ENCODE measurements at regions not wholly inside any gene's neighbourhood (a gene's known extent, or its start where the extent isn't known, plus 50 kb on each side); places are given as distances from the start of the nearest gene placed in this dataset.

DNA sequence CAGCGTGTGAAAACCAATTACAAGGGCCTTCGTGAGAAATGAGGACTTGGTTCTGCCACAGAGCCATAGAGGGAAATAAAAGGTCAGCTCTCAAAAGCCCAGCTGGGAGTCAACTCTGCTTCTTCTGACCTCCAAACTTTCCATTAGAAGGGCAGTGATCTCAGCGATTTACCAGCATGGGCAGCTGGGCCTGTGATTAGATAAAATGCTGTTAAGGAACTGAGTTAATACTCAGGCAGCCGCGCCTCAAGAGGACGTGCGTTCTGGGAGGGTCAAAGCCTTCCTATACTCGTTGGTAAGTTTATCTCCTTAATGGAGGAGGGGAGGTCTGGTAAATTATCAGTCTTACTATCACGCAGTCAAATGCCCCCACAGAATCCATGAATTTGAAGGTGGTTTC, 480.2 kb upstream of the ERCC4 start:
- Histone ChIP-seq H3K36me3 (ENCODE audit: control insufficient read depth, insufficient read depth, low read length) (no peaks in the 10 kb centered on the region), H3K4me3 (ENCODE audit: low read depth, low read length) (no peak overlapping the region), H3K27me3 (ENCODE audit: control insufficient read depth, insufficient read depth, low read length) (no peaks in the 10 kb centered on the region)
- FAIRE-seq: no peak
- DNase-seq (ENCODE audit: low read depth): no peak
- TF ChIP-seq, protein P1, sequence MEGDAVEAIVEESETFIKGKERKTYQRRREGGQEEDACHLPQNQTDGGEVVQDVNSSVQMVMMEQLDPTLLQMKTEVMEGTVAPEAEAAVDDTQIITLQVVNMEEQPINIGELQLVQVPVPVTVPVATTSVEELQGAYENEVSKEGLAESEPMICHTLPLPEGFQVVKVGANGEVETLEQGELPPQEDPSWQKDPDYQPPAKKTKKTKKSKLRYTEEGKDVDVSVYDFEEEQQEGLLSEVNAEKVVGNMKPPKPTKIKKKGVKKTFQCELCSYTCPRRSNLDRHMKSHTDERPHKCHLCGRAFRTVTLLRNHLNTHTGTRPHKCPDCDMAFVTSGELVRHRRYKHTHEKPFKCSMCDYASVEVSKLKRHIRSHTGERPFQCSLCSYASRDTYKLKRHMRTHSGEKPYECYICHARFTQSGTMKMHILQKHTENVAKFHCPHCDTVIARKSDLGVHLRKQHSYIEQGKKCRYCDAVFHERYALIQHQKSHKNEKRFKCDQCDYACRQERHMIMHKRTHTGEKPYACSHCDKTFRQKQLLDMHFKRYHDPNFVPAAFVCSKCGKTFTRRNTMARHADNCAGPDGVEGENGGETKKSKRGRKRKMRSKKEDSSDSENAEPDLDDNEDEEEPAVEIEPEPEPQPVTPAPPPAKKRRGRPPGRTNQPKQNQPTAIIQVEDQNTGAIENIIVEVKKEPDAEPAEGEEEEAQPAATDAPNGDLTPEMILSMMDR (IDR thresholded peaks at IDR 0.05; ENCODE audit: insufficient read depth, low read length, severe bottlenecking): no peak

DNA sequence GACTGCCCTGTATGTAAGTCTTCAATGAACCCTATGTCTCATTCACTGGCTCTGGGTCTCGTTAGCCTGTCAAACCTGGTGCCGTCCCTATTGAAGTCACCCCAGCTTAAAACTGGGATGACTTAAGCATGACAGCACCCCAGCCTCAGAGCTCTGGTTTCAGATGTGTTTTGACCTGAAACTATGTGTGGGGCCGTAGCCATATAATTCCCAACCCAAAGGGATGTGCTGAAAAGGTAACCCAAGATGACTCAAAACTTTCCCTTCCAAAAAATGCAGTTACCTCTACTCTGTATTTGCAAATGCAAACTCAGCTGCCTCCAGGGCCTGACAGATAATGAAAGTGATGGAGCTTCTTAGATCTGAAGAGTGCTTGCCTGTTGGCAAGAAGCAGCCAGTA, 478.3 kb upstream of the ERCC4 start:
- H3K27me3 ChIP-seq (ENCODE audit: control insufficient read depth, insufficient read depth, low read length): no peaks in the 10 kb centered on the region
- no peak overlapping the region for H3K4me3 ChIP-seq (ENCODE audit: low read depth, low read length)
- FAIRE-seq: no peak
- no peak for DNase-seq (ENCODE audit: low read depth)
- TF ChIP-seq, protein P1 (IDR thresholded peaks at IDR 0.05; ENCODE audit: insufficient read depth, low read length, severe bottlenecking): no peak
- H3K36me3 ChIP-seq (ENCODE audit: control insufficient read depth, insufficient read depth, low read length): no peaks in the 10 kb centered on the region

DNA sequence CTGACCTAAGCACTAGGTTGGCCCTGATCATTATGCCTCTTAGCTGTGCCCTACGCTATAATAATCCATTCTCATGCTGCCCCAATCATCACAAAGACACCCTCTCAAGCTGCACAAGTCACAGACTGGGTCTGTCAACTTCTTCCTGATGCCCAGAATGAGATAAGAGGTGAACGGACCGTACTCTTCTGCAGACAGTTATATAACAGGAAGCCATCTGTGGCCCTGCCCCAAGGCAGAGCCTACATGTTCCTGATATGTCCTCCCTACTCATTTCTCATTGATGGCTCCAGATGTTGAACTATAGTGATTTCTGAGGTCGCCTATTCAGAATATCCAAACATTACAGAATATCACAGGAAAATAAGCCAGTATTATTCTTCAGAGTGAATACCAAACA, 471.6 kb upstream of the ERCC4 start:
- no peaks in the 10 kb centered on the region for H3K36me3 ChIP-seq (ENCODE audit: control insufficient read depth, insufficient read depth, low read length)
- TF ChIP-seq, protein P1 (IDR thresholded peaks at IDR 0.05; ENCODE audit: insufficient read depth, low read length, severe bottlenecking): no peak
- no peak for DNase-seq (ENCODE audit: low read depth)
- no peaks in the 10 kb centered on the region for H3K27me3 ChIP-seq (ENCODE audit: control insufficient read depth, insufficient read depth, low read length)
- H3K4me3 ChIP-seq (ENCODE audit: low read depth, low read length): no peak overlapping the region
- FAIRE-seq: no peak

DNA sequence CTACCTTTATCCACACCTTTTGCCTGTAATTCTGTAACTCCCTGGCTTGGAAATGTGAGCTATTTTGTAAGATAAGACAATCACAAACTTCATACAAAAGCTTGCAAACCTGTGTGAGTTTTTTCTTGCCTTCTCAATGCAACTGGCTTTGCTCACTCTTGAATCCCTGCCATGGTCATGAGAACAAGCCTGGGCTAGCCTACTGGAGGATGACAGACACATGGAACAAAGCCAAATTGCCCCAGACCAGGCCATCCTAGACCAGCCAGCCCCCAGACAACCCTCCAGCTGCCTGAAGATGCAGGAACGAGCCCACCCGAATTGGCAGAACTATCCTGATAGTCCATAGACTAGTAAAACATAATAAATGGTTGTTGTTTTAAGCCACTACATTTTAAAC, 466.6 kb upstream of the ERCC4 start:
- Histone ChIP-seq H3K36me3 (ENCODE audit: control insufficient read depth, insufficient read depth, low read length) (no peaks in the 10 kb centered on the region), H3K4me3 (ENCODE audit: low read depth, low read length) (no peak overlapping the region), H3K27me3 (ENCODE audit: control insufficient read depth, insufficient read depth, low read length) (no peaks in the 10 kb centered on the region)
- FAIRE-seq (no peak), DNase-seq (ENCODE audit: low read depth) (peak; percentile 62)
- TF ChIP-seq, protein P1 (IDR thresholded peaks at IDR 0.05; ENCODE audit: insufficient read depth, low read length, severe bottlenecking): no peak

DNA sequence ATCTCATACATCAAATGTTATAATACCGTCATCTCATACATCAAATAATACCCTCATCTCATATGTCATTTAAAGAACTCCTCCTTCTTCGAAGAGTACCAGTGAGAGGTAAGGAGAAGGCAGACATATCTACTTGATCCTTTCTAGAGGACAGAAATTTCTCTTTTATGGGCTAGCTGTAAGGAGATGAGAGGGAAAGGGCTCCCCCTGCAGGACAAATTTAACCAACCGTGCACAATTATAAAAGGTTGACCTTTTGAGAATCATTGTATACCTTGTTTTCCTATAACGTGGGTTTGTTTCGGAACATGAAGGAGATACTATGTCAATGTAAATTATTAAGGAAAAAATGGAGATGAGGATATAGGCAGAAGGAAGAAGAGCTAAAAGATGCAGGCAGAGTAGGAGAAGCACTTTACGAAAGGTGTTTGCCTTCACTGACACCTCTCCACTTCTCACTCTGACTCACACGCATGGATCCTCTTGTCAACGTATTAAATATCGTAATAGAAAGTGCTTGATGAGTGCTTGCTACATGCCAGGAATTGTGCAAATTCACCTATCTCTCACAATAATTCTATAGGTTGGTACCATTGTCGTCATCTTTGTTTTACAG, 465.9 kb upstream of the ERCC4 start:
- TF ChIP-seq, protein P1 (IDR thresholded peaks at IDR 0.05; ENCODE audit: insufficient read depth, low read length, severe bottlenecking): peak; percentile 33
- FAIRE-seq (no peak), DNase-seq (ENCODE audit: low read depth) (peak; percentile 13)
- no peaks in the 10 kb centered on the region for H3K36me3 ChIP-seq (ENCODE audit: control insufficient read depth, insufficient read depth, low read length)
- no peak overlapping the region for H3K4me3 ChIP-seq (ENCODE audit: low read depth, low read length)
- H3K27me3 ChIP-seq (ENCODE audit: control insufficient read depth, insufficient read depth, low read length): no peaks in the 10 kb centered on the region

DNA sequence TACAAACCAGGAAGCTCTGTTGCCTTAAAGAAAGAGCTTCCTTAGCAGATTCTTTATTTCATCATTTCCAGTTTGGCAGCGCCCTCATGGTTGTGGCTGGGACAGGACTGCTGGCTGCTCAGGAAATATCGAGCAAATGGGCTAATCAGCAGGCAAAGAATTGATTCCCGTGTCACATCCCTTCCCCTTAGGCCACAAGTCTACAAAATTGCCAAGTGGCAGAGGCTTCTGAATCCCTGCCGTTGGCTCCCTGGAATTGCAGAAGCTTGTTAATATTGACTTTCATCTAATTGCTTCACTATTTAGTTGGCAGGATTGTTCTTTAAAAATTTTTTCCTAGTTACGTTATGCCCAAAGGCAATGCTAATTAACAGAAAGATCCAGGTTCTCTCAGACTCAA, 456.3 kb upstream of the ERCC4 start:
- TF ChIP-seq, protein P1 (IDR thresholded peaks at IDR 0.05; ENCODE audit: insufficient read depth, low read length, severe bottlenecking): no peak
- no peak for FAIRE-seq
- no peaks in the 10 kb centered on the region for H3K27me3 ChIP-seq (ENCODE audit: control insufficient read depth, insufficient read depth, low read length)
- no peak for DNase-seq (ENCODE audit: low read depth)
- no peaks in the 10 kb centered on the region for H3K36me3 ChIP-seq (ENCODE audit: control insufficient read depth, insufficient read depth, low read length)
- H3K4me3 ChIP-seq (ENCODE audit: low read depth, low read length): no peak overlapping the region

Measured in bronchial epithelial cell (primary cell).